GM12878 (cell line): ENCODE measurements at regions not wholly inside any gene's neighbourhood (a gene's known extent, or its start where the extent isn't known, plus 50 kb on each side); places are given as distances from the start of the nearest gene placed in this dataset.

Experiments
- ATAC-seq: fragments of 200-7000 bp; cut with Tn5 transposase; 3 replicates; pipeline ENCODE4 v1.9.1; 2020; ENCODE audit warnings: mild to moderate bottlenecking, moderate library complexity
- BruUV-seq: library from RNA; stranded (reverse); fragments of 400-500 nt; replicated peaks from 2 replicates; lab custom pipeline; 2021; lab: Mats Ljungman, UMichigan
- CTCF ChIA-PET: fragments of 300-600 bp; sonication (Branson Sonifier 250); formaldehyde crosslinking; extraction: SDS; loops from one replicate; lab custom pipeline; 2021; ENCODE audit warnings: inconsistent platforms; lab: Yijun Ruan, JAX
- POLR2A ChIA-PET: fragments of 350-600 bp; formaldehyde crosslinking; extraction: SDS; loops from one replicate; lab custom pipeline; 2021; ENCODE audit warnings: inconsistent platforms; lab: Charles Lee
- RAD21 ChIA-PET: fragments of 300-600 bp; sonication (Branson Sonifier 250); formaldehyde crosslinking; loops from one replicate; lab custom pipeline; 2023; ENCODE audit warnings: antibody characterized with exemption; ENCODE audit not compliant: unreplicated experiment; lab: Charles Lee
- SMC1A ChIA-PET: fragments of 300-600 bp; sonication (Branson Sonifier 250); formaldehyde crosslinking; loops from one replicate; lab custom pipeline; 2023; ENCODE audit not compliant: unreplicated experiment, uncharacterized antibody; lab: Charles Lee
- DNase-seq: peaks from one replicate; pipeline ENCODE4 v3.0.0-alpha.2; 2011; ENCODE audit warnings: low read depth, low spot score
- FAIRE-seq: peaks from 3 replicates; lab custom pipeline; 2011; peaks lifted over from hg19 to GRCh38; lab: Jason Lieb, UNC
- H2AFZ ChIP-seq: 2 replicates; pipeline ENCODE4 v1.6.0; 2011; ENCODE audit warnings: low read depth, low read length, control low read depth; ENCODE audit not compliant: control insufficient read depth
- H3K27ac ChIP-seq: 2 replicates; pipeline ENCODE4 v1.5.1; 2011; ENCODE audit warnings: control low read depth; ENCODE audit not compliant: control insufficient read depth, insufficient read depth
- H3K27me3 ChIP-seq, 2 experiments: replicated peaks in 1 of 2; 2 replicates each; pipeline versions ENCODE4 v1.6.0 to v1.6.1; 2011; ENCODE audit warnings: low read length in 1 of 2; ENCODE audit not compliant: control insufficient read depth in 2 of 2, insufficient read depth in 2 of 2
- H3K36me3 ChIP-seq, 2 experiments: 2 replicates each; pipeline ENCODE4 v1.5.1; 2011; ENCODE audit warnings: low read length in 1 of 2; ENCODE audit not compliant: control insufficient read depth in 2 of 2, insufficient read depth in 2 of 2
- H3K4me1 ChIP-seq: 2 replicates; pipeline ENCODE4 v1.6.1; 2011; ENCODE audit warnings: mild to moderate bottlenecking, low read length, moderate library complexity, mixed read lengths; ENCODE audit not compliant: control insufficient read depth, insufficient read depth
- H3K4me2 ChIP-seq: 2 replicates; pipeline ENCODE4 v1.6.0; 2011; ENCODE audit warnings: control low read depth; ENCODE audit not compliant: control insufficient read depth, insufficient read depth
- H3K4me3 ChIP-seq: fragments of 200-600 bp; sonication (generic); 2 replicates; pipeline ENCODE4 v1.5.1; 2016
- H3K79me2 ChIP-seq: 2 replicates; pipeline ENCODE4 v1.6.0; 2011; ENCODE audit warnings: low read length; ENCODE audit not compliant: control insufficient read depth, insufficient read depth
- H3K9ac ChIP-seq: 2 replicates; pipeline ENCODE4 v1.8.0; 2011; ENCODE audit warnings: low read length, control low read depth, mixed read lengths; ENCODE audit not compliant: control insufficient read depth, insufficient read depth
- H3K9me3 ChIP-seq: replicated peaks from 3 replicates; pipeline ENCODE4 v1.5.1; 2011; ENCODE audit warnings: mild to moderate bottlenecking, low read length; ENCODE audit not compliant: control insufficient read depth, insufficient read depth
- H4K20me1 ChIP-seq: 2 replicates; pipeline ENCODE4 v1.6.0; 2011; ENCODE audit not compliant: control insufficient read depth, insufficient read depth
- ASH2L ChIP-seq: fragments of 300-600, 200-600 bp; sonication (generic); IDR thresholded peaks from 2 replicates; pipeline ENCODE4 v1.6.1; 2017; ENCODE audit warnings: low read depth, mild to moderate bottlenecking, borderline replicate concordance
- CHD2 ChIP-seq: IDR thresholded peaks from 2 replicates; pipeline ENCODE4 v1.6.1; 2011; ENCODE audit warnings: low read depth, low read length, improper control_type of control experiment, borderline replicate concordance
- DPF2 ChIP-seq: fragments of 450-650 bp; IDR thresholded peaks from 2 replicates; pipeline ENCODE4 v1.6.1; 2017; ENCODE audit warnings: mild to moderate bottlenecking
- IKZF1 ChIP-seq: fragments of 450-650 bp; conservative IDR thresholded peaks from 2 replicates; pipeline ENCODE4 v1.6.1; 2017; ENCODE audit warnings: antibody characterized with exemption, mild to moderate bottlenecking
- MTA2 ChIP-seq: fragments of 450-650 bp; IDR thresholded peaks from 2 replicates; pipeline ENCODE4 v1.6.1; 2016; ENCODE audit warnings: low read depth, mild to moderate bottlenecking, moderate library complexity
- NFYA ChIP-seq: IDR thresholded peaks from 2 replicates; pipeline ENCODE4 v1.6.1; 2011; ENCODE audit warnings: low read depth, mild to moderate bottlenecking, low read length, improper control_type of control experiment, borderline replicate concordance
- RELB ChIP-seq: fragments of 450-650 bp; IDR thresholded peaks from 2 replicates; pipeline ENCODE4 v1.6.1; 2017; ENCODE audit warnings: low read depth, mild to moderate bottlenecking, moderate library complexity
- SMAD5 ChIP-seq: IDR thresholded peaks from 2 replicates; pipeline ENCODE4 v1.6.1; 2016; ENCODE audit warnings: antibody characterized with exemption, low read depth
- SREBF2 ChIP-seq: IDR thresholded peaks from 2 replicates; pipeline ENCODE4 v1.6.1; 2012; ENCODE audit warnings: mild to moderate bottlenecking, low read length
- USF2 ChIP-seq: IDR thresholded peaks from 2 replicates; pipeline ENCODE4 v1.6.1; 2011; ENCODE audit warnings: low read depth, low read length, improper control_type of control experiment, borderline replicate concordance
- ZBED1 ChIP-seq: IDR thresholded peaks from 2 replicates; pipeline ENCODE4 v1.6.1; 2016; ENCODE audit warnings: borderline replicate concordance
- ZNF217 ChIP-seq: fragments of 450-650 bp; IDR thresholded peaks from 2 replicates; pipeline ENCODE4 v1.6.1; 2017; ENCODE audit warnings: antibody characterized with exemption, mild to moderate bottlenecking
- WGBS: methylation state at CpG from one replicate; pipeline ENCODE4 v1.1.6; 2016; ENCODE audit warnings: low lambda C conversion rate; ENCODE audit not compliant: insufficient replicate concordance, insufficient coverage; ENCODE audit errors: missing lambda C conversion rate; 5-methylcytosine and 5-hydroxymethylcytosine counted together
- in situ Hi-C: fragments of 300-500 bp; cut with MboI; formaldehyde crosslinking; loops from 9 replicates; pipeline ENCODE4 v1.14.3; 2018; ENCODE audit warnings: mixed read lengths
- intact Hi-C: fragments of 100-400 bp; cut with micrococcal nuclease; formaldehyde crosslinking; loops from one replicate; pipeline ENCODE4 v1.14.2; 2022; ENCODE audit not compliant: unreplicated experiment
- TF ChIP-seq, protein P1 (sequence below): IDR thresholded peaks from 2 replicates; pipeline ENCODE4 v1.6.1; 2011; ENCODE audit warnings: borderline replicate concordance, low read depth, mild to moderate bottlenecking, moderate library complexity, low read length; ENCODE audit not compliant: insufficient read depth, poor library complexity, severe bottlenecking

- no peak for TF ChIP-seq RELB
- no peak for TF ChIP-seq ASH2L
- no peak for TF ChIP-seq SREBF2
Measured at GRCh38 chrX:20857746-20858145, 516.5 kb upstream of the CNKSR2 start (continued).

DNA sequence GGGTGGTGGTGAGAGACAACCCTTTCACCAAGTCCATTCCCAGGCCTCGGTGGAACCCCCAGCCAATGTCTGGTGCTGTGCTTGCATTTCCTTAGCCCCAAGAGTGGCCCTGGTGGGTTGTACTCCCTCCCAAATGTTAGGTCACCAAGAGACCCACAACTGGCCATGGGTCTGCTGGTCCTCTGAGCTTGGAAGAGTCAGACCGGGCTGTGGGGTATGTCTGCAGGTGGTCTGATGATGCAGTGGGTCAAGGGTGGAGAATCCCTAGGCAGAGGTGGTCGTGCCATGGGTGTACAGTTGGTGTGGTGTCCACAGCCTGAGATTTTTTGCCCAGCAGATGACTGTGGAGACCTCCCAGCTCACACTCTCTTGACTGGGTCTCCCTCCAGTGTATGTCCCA, 535.7 kb upstream of the CNKSR2 start:
- TF ChIP-seq, protein P1, sequence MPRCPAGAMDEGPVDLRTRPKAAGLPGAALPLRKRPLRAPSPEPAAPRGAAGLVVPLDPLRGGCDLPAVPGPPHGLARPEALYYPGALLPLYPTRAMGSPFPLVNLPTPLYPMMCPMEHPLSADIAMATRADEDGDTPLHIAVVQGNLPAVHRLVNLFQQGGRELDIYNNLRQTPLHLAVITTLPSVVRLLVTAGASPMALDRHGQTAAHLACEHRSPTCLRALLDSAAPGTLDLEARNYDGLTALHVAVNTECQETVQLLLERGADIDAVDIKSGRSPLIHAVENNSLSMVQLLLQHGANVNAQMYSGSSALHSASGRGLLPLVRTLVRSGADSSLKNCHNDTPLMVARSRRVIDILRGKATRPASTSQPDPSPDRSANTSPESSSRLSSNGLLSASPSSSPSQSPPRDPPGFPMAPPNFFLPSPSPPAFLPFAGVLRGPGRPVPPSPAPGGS: no peak
- no peak for TF ChIP-seq ZNF217
- TF ChIP-seq NFYA: no peak
- TF ChIP-seq SMAD5: no peak
- TF ChIP-seq USF2: no peak
- TF ChIP-seq MTA2: no peak
- no peak for TF ChIP-seq ZBED1
- no peak for TF ChIP-seq CHD2
- TF ChIP-seq DPF2: no peak
- TF ChIP-seq IKZF1: no peak
- TF ChIP-seq, all 136 proteins: peak for 0
- no peaks in the 10 kb centered on the region for H3K4me1 ChIP-seq
- no peak overlapping the region for H3K27ac ChIP-seq
- in situ Hi-C loops: no loop called here
- H3K36me3 ChIP-seq: no peaks in the 10 kb centered on the region
- ChIA-PET CTCF (no interaction called here), SMC1A (no interaction called here), RAD21 (no interaction called here), POLR2A (no interaction called here)
- no peaks in the 10 kb centered on the region for H3K79me2 ChIP-seq
- no peak overlapping the region for H3K4me2 ChIP-seq
- FAIRE-seq (no peak), ATAC-seq (no peak), DNase-seq (no peak)
- 9% methylated on average over 3 of the region's 3 CpGs for WGBS
- intact Hi-C loops: no loop called here
- no peak overlapping the region for H2AFZ ChIP-seq
- H3K27me3 ChIP-seq: no peaks in the 10 kb centered on the region
- BruUV-seq: no TSS peak
- no peak overlapping the region for H3K4me3 ChIP-seq
- no peaks in the 10 kb centered on the region for H3K9me3 ChIP-seq
- no peaks in the 10 kb centered on the region for H4K20me1 ChIP-seq
- no peak overlapping the region for H3K9ac ChIP-seq
